Ovary (tissue), 7 donors: ENCODE measurements at regions not wholly inside any gene's neighbourhood (a gene's known extent, or its start where the extent isn't known, plus 50 kb on each side); places are given as distances from the start of the nearest gene placed in this dataset.

Source experiments
- DNase-seq, 5 donors: peaks; one replicate each; pipeline ENCODE4 v3.0.0-alpha.2; 2019 to 2020
- H3K27ac ChIP-seq, 2 donors: fragments of 200-600 bp; one replicate each; pipeline versions ENCODE4 v1.5.1 to v1.8.0; 2019 to 2022
- H3K27me3 ChIP-seq: fragments of 200-600 bp; one replicate; pipeline ENCODE4 v1.8.0; 2022
- H3K36me3 ChIP-seq: fragments of 200-600 bp; sonication (generic); one replicate; pipeline ENCODE4 v1.5.1; 2019
- H3K4me1 ChIP-seq: one replicate; pipeline ENCODE4 v1.8.1; 2013; ENCODE audit warnings: mild to moderate bottlenecking, moderate library complexity; ENCODE audit not compliant: insufficient read depth
- H3K4me3 ChIP-seq: fragments of 200-600 bp; sonication (generic); one replicate; pipeline ENCODE4 v1.5.1; 2017
- H3K9me3 ChIP-seq, 2 donors: fragments of 200-600 bp in 1 of 2; sonication (generic) in 1 of 2; one replicate each; pipeline versions ENCODE4 v1.5.1 to v1.8.1; 2013 to 2019; ENCODE audit warnings: mild to moderate bottlenecking in 1 of 2, moderate library complexity in 1 of 2
- EP300 ChIP-seq: sonication (generic); formaldehyde crosslinking; IDR thresholded peaks from one replicate; pipeline ENCODE4 v1.6.1; 2017; ENCODE audit warnings: antibody characterized with exemption
- POLR2A ChIP-seq: fragments of 450-650 bp; IDR thresholded peaks from one replicate; pipeline ENCODE4 v1.6.1; 2017; ENCODE audit warnings: antibody characterized with exemption, mild to moderate bottlenecking, moderate library complexity
- WGBS, 3 donors: extraction: QIAGEN DNeasy Blood & Tissue Kit in 1 of 3; methylation state at CpG; one replicate each; pipeline versions ENCODE4 v1.1.5 to v1.1.7; 2013 to 2017; 5-methylcytosine and 5-hydroxymethylcytosine counted together
- intact Hi-C, 4 donors: fragments of 100-400 bp; cut with DNase I; formaldehyde crosslinking; loops; one replicate each; pipeline versions ENCODE4 v1.11.0 to v1.15.1; 2022 to 2023
- TF ChIP-seq, protein P1 (sequence below), 3 donors: fragments of 450-650 bp in 2 of 3; fragments of 200-600 bp in 1 of 3; IDR thresholded peaks; one replicate each; pipeline versions ENCODE4 v1.5.1 to v1.8.0; 2016 to 2022; ENCODE audit warnings: antibody characterized with exemption in 3 of 3, mild to moderate bottlenecking in 1 of 3
- donor health status: DM: no; HTN: no; CAD: no; lungs with moderate emphysema.
- donor health status: DM: no; HTN: no; CAD: no.
- donor health status: Bipolar disorder and iron deficiency.
- donor health status: DM: no; HTN: no; CAD: no.
- donor health status: DM: yes; HTN: yes; CAD: no.

DNA sequence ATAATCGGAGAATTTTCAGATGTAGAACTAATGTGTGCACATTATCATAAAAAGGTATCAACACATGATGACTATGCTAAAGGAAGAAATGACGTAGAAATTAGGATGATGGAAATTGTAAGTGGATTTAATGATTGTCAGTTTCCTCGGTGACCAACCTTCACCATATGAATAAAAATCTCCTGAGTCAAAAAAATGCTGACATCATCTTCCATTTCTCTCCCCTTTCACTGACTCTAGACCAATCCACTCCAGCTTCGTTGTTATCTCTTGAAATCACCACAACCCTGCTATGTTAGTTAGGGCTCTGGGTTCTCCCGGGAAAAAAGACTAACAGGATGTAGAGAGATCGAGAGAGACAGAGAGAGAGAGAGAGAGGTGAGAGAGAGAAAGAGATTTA, 204.8 kb upstream of the KYNU start:
- no peak for TF ChIP-seq POLR2A
- TF ChIP-seq, protein P1, sequence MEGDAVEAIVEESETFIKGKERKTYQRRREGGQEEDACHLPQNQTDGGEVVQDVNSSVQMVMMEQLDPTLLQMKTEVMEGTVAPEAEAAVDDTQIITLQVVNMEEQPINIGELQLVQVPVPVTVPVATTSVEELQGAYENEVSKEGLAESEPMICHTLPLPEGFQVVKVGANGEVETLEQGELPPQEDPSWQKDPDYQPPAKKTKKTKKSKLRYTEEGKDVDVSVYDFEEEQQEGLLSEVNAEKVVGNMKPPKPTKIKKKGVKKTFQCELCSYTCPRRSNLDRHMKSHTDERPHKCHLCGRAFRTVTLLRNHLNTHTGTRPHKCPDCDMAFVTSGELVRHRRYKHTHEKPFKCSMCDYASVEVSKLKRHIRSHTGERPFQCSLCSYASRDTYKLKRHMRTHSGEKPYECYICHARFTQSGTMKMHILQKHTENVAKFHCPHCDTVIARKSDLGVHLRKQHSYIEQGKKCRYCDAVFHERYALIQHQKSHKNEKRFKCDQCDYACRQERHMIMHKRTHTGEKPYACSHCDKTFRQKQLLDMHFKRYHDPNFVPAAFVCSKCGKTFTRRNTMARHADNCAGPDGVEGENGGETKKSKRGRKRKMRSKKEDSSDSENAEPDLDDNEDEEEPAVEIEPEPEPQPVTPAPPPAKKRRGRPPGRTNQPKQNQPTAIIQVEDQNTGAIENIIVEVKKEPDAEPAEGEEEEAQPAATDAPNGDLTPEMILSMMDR (IDR thresholded peaks at IDR 0.05): no peak
- no peak for TF ChIP-seq EP300
- intact Hi-C loops: no loop called here
- no peak overlapping the region for H3K4me3 ChIP-seq
- no peak overlapping the region for H3K27ac ChIP-seq
- no peaks in the 10 kb centered on the region for H3K36me3 ChIP-seq
- H3K4me1 ChIP-seq: no peaks in the 10 kb centered on the region
- 88 to 91% (median 89%) methylated on average over 6 of the region's 6 CpGs for WGBS, 3 donors
- no peaks in the 10 kb centered on the region for H3K27me3 ChIP-seq
- H3K9me3 ChIP-seq: no peaks in the 10 kb centered on the region
- DNase-seq: no peak

DNA sequence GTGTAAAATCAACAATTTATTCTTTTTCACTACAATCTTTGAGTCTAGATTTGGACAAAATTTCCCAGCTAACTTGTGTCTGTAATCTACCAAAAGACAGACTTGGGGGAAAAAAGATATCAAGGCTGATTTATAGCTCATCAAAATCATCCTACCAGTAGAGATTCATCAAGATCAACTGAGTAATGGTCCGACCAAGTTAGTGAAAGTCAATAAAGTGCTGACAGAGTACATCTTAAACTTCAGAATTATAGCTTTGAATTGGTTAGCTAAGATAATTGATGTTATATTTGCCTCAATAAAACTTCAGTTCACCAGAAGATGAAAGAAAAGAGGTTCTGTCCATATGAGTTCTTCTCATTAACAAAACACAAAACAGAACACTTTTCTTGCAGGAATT, 207.1 kb upstream of the KYNU start:
- 59 to 66% (median 60%) methylated on average over 1 of the region's 1 CpG for WGBS, 3 donors
- no peak for TF ChIP-seq POLR2A
- no peak for TF ChIP-seq EP300
- TF ChIP-seq, protein P1 (IDR thresholded peaks at IDR 0.05): no peak
- Histone ChIP-seq H3K36me3 (no peaks in the 10 kb centered on the region), H3K9me3 (no peaks in the 10 kb centered on the region), H3K4me3 (no peak overlapping the region), H3K27me3 (no peaks in the 10 kb centered on the region), H3K27ac (no peak overlapping the region), H3K4me1 (no peaks in the 10 kb centered on the region)
- intact Hi-C loops: no loop called here
- DNase-seq: no peak

DNA sequence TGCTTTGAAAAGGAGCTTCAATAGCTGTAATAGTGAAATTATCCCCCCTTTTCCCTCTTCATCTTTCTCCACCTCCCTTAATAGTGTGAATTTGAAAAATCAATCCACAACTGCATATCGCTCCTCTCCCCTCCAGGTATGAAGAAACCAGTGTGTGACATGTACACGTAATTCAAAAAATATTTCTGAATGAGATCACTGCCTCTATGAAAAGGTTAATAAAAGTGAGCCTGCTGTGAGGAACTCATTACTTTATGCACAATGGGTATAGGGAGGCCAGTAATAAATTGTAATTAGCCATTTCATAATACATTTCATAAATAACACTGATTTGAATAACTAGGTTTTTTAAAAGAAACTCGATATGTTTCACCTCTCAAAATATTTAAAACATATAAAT, 209.0 kb upstream of the KYNU start:
- H3K27ac ChIP-seq: no peak overlapping the region
- no peaks in the 10 kb centered on the region for H3K27me3 ChIP-seq
- 80 to 82% (median 81%) methylated on average over 3 of the region's 3 CpGs for WGBS, 3 donors
- DNase-seq: no peak
- intact Hi-C loops: no loop called here
- H3K36me3 ChIP-seq: no peaks in the 10 kb centered on the region
- H3K4me3 ChIP-seq: no peak overlapping the region
- TF ChIP-seq, protein P1 (IDR thresholded peaks at IDR 0.05): no peak
- TF ChIP-seq EP300 (no peak), POLR2A (no peak)
- H3K4me1 ChIP-seq: no peaks in the 10 kb centered on the region
- no peaks in the 10 kb centered on the region for H3K9me3 ChIP-seq

DNA sequence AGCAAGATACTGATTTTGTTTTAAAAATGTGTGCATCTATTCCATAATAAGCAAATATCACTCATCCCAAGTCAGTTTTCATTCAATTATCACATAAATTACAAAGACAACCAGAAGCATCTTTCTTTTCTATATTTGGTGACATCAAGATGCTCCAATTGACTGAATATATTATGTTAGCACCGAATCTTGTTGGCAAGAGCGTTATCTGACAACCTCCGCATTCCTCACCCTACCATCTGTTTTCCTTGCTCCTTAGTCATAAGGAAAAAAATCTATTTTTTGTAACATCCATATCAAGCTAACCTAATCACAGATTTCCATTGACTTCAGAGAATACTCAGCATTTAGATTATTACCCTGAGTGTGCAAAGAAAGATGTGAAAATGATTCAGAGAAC, 212.2 kb upstream of the KYNU start:
- Histone ChIP-seq H3K27me3 (no peaks in the 10 kb centered on the region), H3K9me3 (no peaks in the 10 kb centered on the region), H3K36me3 (no peaks in the 10 kb centered on the region), H3K4me1 (no peaks in the 10 kb centered on the region), H3K27ac (no peak overlapping the region), H3K4me3 (no peak overlapping the region)
- TF ChIP-seq EP300 (no peak), POLR2A (no peak)
- TF ChIP-seq, protein P1 (IDR thresholded peaks at IDR 0.05): no peak
- intact Hi-C loops: no loop called here
- 69 to 80% (median 72%) methylated on average over 3 of the region's 3 CpGs for WGBS, 3 donors
- DNase-seq: no peak

DNA sequence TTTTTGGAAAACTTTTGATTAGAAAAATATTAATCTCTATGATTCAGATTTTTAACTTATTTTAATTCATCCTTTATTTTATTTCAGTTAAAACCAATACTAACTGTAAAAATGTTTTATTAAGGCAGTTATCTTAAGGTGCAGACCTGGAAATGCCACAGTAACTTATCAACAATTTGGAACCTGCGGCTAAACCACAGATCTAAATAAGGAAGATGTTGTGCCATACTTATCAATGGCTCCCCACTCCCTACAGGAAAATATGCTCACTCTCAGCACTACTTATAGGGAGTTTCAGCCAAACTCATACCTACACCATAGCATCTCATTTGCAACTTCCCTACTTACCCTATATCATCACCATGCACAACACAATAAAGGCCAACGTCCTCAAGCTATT, 226.9 kb upstream of the KYNU start:
- Histone ChIP-seq H3K36me3 (no peaks in the 10 kb centered on the region), H3K27ac (no peak overlapping the region), H3K9me3 (no peaks in the 10 kb centered on the region), H3K27me3 (no peaks in the 10 kb centered on the region), H3K4me1 (no peaks in the 10 kb centered on the region), H3K4me3 (no peak overlapping the region)
- WGBS, 3 donors: 47 to 61% (median 55%) methylated on average over 2 of the region's 2 CpGs
- no peak for DNase-seq
- intact Hi-C loops: no loop called here
- TF ChIP-seq POLR2A (no peak), EP300 (no peak)
- TF ChIP-seq, protein P1 (IDR thresholded peaks at IDR 0.05): no peak
